Inferior parietal cortex (tissue), 1 donor: ENCODE measurements at regions not wholly inside any gene's neighbourhood (a gene's known extent, or its start where the extent isn't known, plus 50 kb on each side); places are given as distances from the start of the nearest gene placed in this dataset.
"Not testable (repeated sequence)": the region's sequence is repeated elsewhere in the genome, so short reads cannot be mapped to it uniquely, and the experiment has no call there.

Experiments used
- DNase-seq: peaks from one replicate; pipeline ENCODE4 v3.0.0-alpha.2; 2016; ENCODE audit errors: extremely low spot score

GRCh38 chr7:356691-357462, 66.9 kb downstream of the FOXL3 start:
- no peak for DNase-seq

GRCh38 chr7:357531-358209, 67.7 kb downstream of the FOXL3 start:
- no peak for DNase-seq

GRCh38 chr7:358352-358751, 68.4 kb downstream of the FOXL3 start:
- no peak for DNase-seq

DNA sequence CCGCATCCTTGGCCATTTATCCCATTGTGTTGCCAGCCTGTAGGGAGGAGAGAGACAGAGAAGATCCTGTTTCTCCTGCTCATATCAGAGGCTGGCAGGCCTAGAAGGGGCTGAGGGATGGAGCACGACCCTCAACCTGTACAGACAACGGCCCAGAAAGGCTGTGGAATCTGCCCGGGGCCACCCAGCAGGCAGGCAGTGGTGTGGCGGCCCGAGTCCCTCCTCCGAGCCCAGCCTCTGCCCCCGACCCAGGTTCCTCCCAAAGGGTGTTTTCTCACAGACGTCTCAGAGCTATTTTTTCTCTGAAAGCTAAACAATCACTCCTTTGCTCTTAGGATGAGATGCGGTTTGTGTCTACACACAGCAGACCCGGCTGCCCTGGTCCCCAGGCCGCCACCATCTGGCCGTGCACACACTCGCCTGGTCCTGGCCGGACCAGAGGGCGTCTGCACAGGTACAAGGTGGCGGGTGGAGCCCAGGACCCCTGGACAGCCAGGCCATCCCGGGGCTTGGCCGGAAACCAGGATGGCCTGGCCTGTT, 69.3 kb downstream of the FOXL3 start:
- no peak for DNase-seq

DNA sequence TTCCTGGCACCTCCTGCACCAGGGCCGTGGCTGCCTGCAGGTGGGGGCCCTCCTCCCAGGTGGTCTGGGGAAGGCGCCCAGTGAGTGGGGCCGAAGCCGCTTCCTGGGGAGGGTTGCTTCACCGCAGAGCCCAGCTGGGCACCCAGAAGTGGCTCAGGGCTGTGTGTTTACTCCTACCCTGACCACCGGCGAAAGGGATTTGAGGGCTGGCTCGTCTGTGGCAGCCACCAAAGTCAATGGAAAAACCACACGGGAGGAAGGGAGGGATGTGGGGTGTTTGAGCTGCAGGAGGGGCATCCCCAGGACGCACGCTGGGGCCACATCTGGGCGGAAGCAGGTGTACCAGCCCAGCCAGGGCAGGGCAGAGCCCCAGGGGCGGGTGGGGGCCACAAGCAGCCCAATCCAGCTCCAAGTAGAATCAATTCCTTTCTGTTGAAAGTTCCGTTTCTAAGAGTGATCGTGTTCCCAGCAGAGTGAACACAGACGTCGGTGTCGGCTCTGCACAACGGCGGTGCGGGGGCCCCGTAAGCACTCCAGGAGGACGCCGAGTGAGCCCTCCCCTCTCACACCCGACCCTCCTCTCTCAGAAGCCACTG, 69.9 kb downstream of the FOXL3 start:
- DNase-seq, result no peak

GRCh38 chr7:360454-361100, 70.6 kb downstream of the FOXL3 start:
- no peak for DNase-seq

- not testable (repeated sequence) for DNase-seq
These were observed 71.2 kb downstream of the FOXL3 start for GRCh38 chr7:361182-361581.

- DNase-seq, result no peak
These were observed 71.9 kb downstream of the FOXL3 start for GRCh38 chr7:361680-362401.

DNA sequence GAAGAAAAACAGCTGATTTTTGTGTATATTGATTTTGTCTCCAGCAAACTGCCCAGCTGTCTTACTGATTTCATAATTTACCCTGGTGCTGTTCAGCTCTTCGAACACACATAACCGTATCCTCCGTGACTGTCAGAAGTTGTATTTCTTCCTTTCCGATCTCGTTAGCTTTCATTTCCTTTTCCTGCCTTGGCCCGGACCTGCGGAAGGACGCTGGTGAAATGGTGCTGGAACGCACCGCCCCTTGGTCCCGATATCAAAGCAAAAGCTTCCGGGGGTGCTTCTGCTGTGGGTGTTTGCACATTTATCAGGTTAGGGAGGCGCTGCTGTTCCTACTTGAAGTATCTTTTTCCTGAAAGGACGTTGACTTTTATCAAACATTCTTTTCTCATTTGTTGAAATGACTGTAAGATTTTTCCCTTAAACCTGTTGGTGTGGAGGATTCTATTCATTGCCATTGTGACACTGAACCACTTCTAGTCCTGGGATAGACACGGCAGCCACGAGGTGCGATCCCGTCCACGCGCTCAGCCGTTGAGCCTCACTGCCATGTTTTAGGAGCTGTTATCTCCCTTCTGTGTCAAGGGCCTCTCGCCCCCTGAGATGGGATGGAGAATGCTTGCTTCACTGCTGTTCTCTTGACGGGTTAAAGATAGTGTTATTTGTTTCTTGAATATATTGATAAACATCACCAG, 72.6 kb downstream of the FOXL3 start:
- no peak for DNase-seq

GRCh38 chr7:363626-364025, 73.7 kb downstream of the FOXL3 start:
- DNase-seq, result no peak

- DNase-seq, result no peak
These were observed 74.6 kb downstream of the FOXL3 start for GRCh38 chr7:364536-364935.

GRCh38 chr7:365593-365992, 75.6 kb downstream of the FOXL3 start:
- DNase-seq, result no peak

- DNase-seq, result no peak
These were observed 76.3 kb downstream of the FOXL3 start for GRCh38 chr7:366161-366803.

DNA sequence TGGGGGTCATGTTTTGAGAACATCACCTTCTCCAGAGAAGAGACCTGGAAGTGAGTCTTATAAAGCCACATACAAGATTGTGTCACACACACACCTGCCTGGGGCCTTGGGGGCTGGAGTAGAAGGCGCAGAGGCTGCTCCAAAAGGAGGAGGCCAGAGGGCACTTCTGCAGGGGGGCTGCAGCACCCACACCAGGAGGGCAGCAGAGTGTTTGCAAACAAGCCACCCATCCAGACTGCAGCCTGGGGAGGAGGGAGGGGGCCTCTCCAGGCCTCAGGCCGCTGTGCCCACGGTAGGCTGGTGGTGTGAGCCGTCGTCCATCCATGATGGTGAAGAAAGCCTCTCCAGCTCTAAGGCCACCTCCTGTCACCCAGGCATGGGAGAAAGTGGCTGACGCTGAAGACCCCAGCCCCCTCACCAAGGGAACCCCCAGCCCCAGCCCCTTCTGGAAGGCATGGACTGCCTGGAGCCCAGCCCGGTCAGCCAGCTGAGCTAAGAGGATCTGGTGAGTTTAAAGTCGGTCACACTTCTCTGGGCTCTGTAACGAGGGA, 77.5 kb downstream of the FOXL3 start:
- no peak for DNase-seq

DNA sequence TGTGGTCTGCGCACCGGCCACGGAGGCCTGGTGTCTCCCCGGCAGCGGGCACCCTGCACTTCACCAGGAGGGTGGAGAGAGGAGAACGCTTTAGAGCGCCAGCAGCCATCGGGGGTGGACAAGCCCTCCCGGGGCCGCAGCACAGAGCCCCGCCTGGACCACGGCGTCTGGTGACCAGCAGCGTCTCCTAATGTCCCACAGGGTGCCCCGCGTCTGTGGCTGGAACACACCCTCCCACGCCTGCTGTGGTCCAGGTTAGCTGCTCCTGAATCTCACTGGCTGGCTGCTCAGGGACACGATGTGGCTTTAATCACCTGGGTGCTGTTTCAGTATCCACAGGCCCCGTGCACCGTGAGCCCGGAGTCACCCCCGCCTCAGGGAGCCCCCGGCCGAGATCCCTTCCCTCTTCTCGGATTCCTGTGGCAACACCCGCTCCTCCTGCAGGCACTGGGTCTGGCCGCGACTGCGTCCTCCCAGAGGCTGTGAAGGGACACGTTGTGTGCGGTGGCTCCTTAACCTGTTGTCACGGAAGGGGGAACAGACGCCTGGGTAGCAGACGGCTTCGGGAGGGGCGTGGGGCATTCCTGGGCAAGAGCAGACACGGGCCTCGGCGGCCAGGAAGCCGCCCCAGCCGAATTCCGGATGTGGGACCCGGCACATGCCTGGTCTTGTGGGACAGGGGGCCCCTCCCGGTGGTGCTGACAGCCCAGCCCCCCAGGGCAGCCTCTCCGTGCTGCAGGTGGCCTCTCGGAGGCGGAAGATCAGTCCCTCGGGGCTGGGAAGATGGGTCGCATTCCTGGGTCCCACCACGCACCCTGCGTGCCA, 78.9 kb downstream of the FOXL3 start:
- no peak for DNase-seq

GRCh38 chr7:369476-370258, 79.7 kb downstream of the FOXL3 start:
- DNase-seq, result no peak

DNA sequence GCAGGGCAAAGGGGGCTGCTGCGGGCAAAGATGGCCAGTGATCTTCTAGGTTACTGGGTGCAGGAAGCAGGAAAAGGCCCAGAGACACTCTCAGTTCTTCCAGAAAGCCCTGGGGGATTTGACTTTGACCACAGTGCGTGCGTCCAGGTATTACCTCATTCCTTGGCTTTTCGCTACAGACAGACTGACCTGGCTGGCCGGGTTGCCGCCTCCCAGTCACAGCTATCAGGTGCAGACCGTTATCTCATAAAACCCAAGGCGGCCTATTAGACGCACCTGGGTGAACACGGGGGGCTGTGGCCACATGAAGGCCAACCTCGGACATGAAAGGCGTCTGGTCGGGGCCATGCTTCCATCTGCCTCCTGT, 80.3 kb downstream of the FOXL3 start:
- DNase-seq, result no peak

DNA sequence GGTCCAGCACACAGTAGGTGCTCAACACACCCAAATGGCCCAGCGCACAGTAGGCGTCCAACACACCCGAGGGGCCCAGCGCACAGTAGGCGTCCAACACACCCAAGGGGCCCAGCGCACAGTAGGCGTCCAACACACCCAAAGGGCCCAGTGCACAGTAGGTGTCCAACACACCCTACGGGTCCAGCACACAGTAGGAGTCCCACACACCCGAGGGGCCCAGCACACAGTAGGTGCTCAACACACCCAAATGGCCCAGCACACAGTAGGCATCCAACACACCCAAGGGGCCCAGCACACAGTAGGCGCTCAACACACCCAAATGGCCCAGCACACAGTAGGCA, 80.8 kb downstream of the FOXL3 start:
- DNase-seq, result no peak
